ENCODE measurements at regions not wholly inside any gene's neighbourhood (a gene's known extent, or its start where the extent isn't known, plus 50 kb on each side); places are given as distances from the start of the nearest gene placed in this dataset.

- TF ChIP-seq CTCF (IDR thresholded peaks at IDR 0.05): no peak
- TF ChIP-seq ZFX (IDR thresholded peaks at IDR 0.05; ENCODE audit: borderline replicate concordance): no peak
Observed at GRCh38 chrX:66751136-66751782, 112.4 kb upstream of the EDA2R start.
